GM12878 (cell line): ENCODE measurements at regions not wholly inside any gene's neighbourhood (a gene's known extent, or its start where the extent isn't known, plus 50 kb on each side); places are given as distances from the start of the nearest gene placed in this dataset.

ENCODE experiments used
- ATAC-seq: fragments of 200-7000 bp; cut with Tn5 transposase; 3 replicates; pipeline ENCODE4 v1.9.1; 2020; ENCODE audit warnings: mild to moderate bottlenecking, moderate library complexity
- BruUV-seq: library from RNA; stranded (reverse); fragments of 400-500 nt; replicated peaks from 2 replicates; lab custom pipeline; 2021; lab: Mats Ljungman, UMichigan
- CTCF ChIA-PET: fragments of 300-600 bp; sonication (Branson Sonifier 250); formaldehyde crosslinking; extraction: SDS; loops from one replicate; lab custom pipeline; 2021; ENCODE audit warnings: inconsistent platforms; lab: Yijun Ruan, JAX
- POLR2A ChIA-PET: fragments of 350-600 bp; formaldehyde crosslinking; extraction: SDS; loops from one replicate; lab custom pipeline; 2021; ENCODE audit warnings: inconsistent platforms; lab: Charles Lee
- RAD21 ChIA-PET: fragments of 300-600 bp; sonication (Branson Sonifier 250); formaldehyde crosslinking; loops from one replicate; lab custom pipeline; 2023; ENCODE audit warnings: antibody characterized with exemption; ENCODE audit not compliant: unreplicated experiment; lab: Charles Lee
- SMC1A ChIA-PET: fragments of 300-600 bp; sonication (Branson Sonifier 250); formaldehyde crosslinking; loops from one replicate; lab custom pipeline; 2023; ENCODE audit not compliant: unreplicated experiment, uncharacterized antibody; lab: Charles Lee
- DNase-seq: peaks from one replicate; pipeline ENCODE4 v3.0.0-alpha.2; 2011; ENCODE audit warnings: low read depth, low spot score
- FAIRE-seq: peaks from 3 replicates; lab custom pipeline; 2011; peaks lifted over from hg19 to GRCh38; lab: Jason Lieb, UNC
- H2AFZ ChIP-seq: 2 replicates; pipeline ENCODE4 v1.6.0; 2011; ENCODE audit warnings: low read depth, low read length, control low read depth; ENCODE audit not compliant: control insufficient read depth
- H3K27ac ChIP-seq: 2 replicates; pipeline ENCODE4 v1.5.1; 2011; ENCODE audit warnings: control low read depth; ENCODE audit not compliant: control insufficient read depth, insufficient read depth
- H3K27me3 ChIP-seq, 2 experiments: replicated peaks in 1 of 2; 2 replicates each; pipeline versions ENCODE4 v1.6.0 to v1.6.1; 2011; ENCODE audit warnings: low read length in 1 of 2; ENCODE audit not compliant: control insufficient read depth in 2 of 2, insufficient read depth in 2 of 2
- H3K36me3 ChIP-seq, 2 experiments: 2 replicates each; pipeline ENCODE4 v1.5.1; 2011; ENCODE audit warnings: low read length in 1 of 2; ENCODE audit not compliant: control insufficient read depth in 2 of 2, insufficient read depth in 2 of 2
- H3K4me1 ChIP-seq: 2 replicates; pipeline ENCODE4 v1.6.1; 2011; ENCODE audit warnings: mild to moderate bottlenecking, low read length, moderate library complexity, mixed read lengths; ENCODE audit not compliant: control insufficient read depth, insufficient read depth
- H3K4me2 ChIP-seq: 2 replicates; pipeline ENCODE4 v1.6.0; 2011; ENCODE audit warnings: control low read depth; ENCODE audit not compliant: control insufficient read depth, insufficient read depth
- H3K4me3 ChIP-seq: fragments of 200-600 bp; sonication (generic); 2 replicates; pipeline ENCODE4 v1.5.1; 2016
- H3K79me2 ChIP-seq: 2 replicates; pipeline ENCODE4 v1.6.0; 2011; ENCODE audit warnings: low read length; ENCODE audit not compliant: control insufficient read depth, insufficient read depth
- H3K9ac ChIP-seq: 2 replicates; pipeline ENCODE4 v1.8.0; 2011; ENCODE audit warnings: low read length, control low read depth, mixed read lengths; ENCODE audit not compliant: control insufficient read depth, insufficient read depth
- H3K9me3 ChIP-seq: replicated peaks from 3 replicates; pipeline ENCODE4 v1.5.1; 2011; ENCODE audit warnings: mild to moderate bottlenecking, low read length; ENCODE audit not compliant: control insufficient read depth, insufficient read depth
- H4K20me1 ChIP-seq: 2 replicates; pipeline ENCODE4 v1.6.0; 2011; ENCODE audit not compliant: control insufficient read depth, insufficient read depth
- ASH2L ChIP-seq: fragments of 300-600, 200-600 bp; sonication (generic); IDR thresholded peaks from 2 replicates; pipeline ENCODE4 v1.6.1; 2017; ENCODE audit warnings: low read depth, mild to moderate bottlenecking, borderline replicate concordance
- RCOR1 ChIP-seq: conservative IDR thresholded peaks from 2 replicates; pipeline ENCODE4 v1.6.1; 2012; ENCODE audit warnings: low read depth, low read length, improper control_type of control experiment
- STAT1 ChIP-seq: fragments of 450-650 bp; conservative IDR thresholded peaks from 2 replicates; pipeline ENCODE4 v1.6.1; 2014; ENCODE audit warnings: antibody characterized with exemption, mild to moderate bottlenecking
- ZBTB11 ChIP-seq: fragments of 450-650 bp; formaldehyde crosslinking; IDR thresholded peaks from 2 replicates; pipeline ENCODE4 v1.5.0; 2022; ENCODE audit warnings: mild to moderate bottlenecking, missing genetic modification characterization
- WGBS: methylation state at CpG from one replicate; pipeline ENCODE4 v1.1.6; 2016; ENCODE audit warnings: low lambda C conversion rate; ENCODE audit not compliant: insufficient replicate concordance, insufficient coverage; ENCODE audit errors: missing lambda C conversion rate; 5-methylcytosine and 5-hydroxymethylcytosine counted together
- in situ Hi-C: fragments of 300-500 bp; cut with MboI; formaldehyde crosslinking; loops from 9 replicates; pipeline ENCODE4 v1.14.3; 2018; ENCODE audit warnings: mixed read lengths
- intact Hi-C: fragments of 100-400 bp; cut with micrococcal nuclease; formaldehyde crosslinking; loops from one replicate; pipeline ENCODE4 v1.14.2; 2022; ENCODE audit not compliant: unreplicated experiment

GRCh38 chr2:128797533-128797932 is 478.9 kb upstream of the HS6ST1 start:
- RAD21 ChIA-PET = no interaction called here
- in situ Hi-C loops = no loop called here
- CTCF ChIA-PET = no interaction called here

More at GRCh38 chr2:128797533-128797932, 478.9 kb upstream of the HS6ST1 start:
- no peaks in the 10 kb centered on the region for H3K36me3 ChIP-seq
- intact Hi-C loops = no loop called here
- ChIA-PET SMC1A (no interaction called here), POLR2A (no interaction called here)
- peak; percentile 61 for ATAC-seq
- H3K9me3 ChIP-seq = no peaks in the 10 kb centered on the region
- no peak overlapping the region for H3K4me3 ChIP-seq
- peak overlapping the region; percentile 46; the same call in 1 of the 2 replicates for H3K4me2 ChIP-seq
- H3K27me3 ChIP-seq = no peaks in the 10 kb centered on the region; a peak in 1 of 4 replicates
- H4K20me1 ChIP-seq = no peaks in the 10 kb centered on the region
- H3K9ac ChIP-seq = no peak overlapping the region
- TF ChIP-seq STAT1 (no peak), ASH2L (no peak), RCOR1 (no peak), ZBTB11 (no peak)
- H3K79me2 ChIP-seq = no peaks in the 10 kb centered on the region
- H2AFZ ChIP-seq = peak overlapping the region; percentile 1; the same call in 1 of the 2 replicates
- DNase-seq = no peak
- BruUV-seq = no TSS peak
- 48% methylated on average over 7 of the region's 7 CpGs for whole genome bisulfite sequencing
- H3K4me1 ChIP-seq = peaks cover 11% of the 10 kb centered on the region
- no peak overlapping the region; the same call in 1 of the 2 replicates for H3K27ac ChIP-seq
- FAIRE-seq = peak; percentile 38
